H1 (cell line): ENCODE measurements at regions not wholly inside any gene's neighbourhood (a gene's known extent, or its start where the extent isn't known, plus 50 kb on each side); places are given as distances from the start of the nearest gene placed in this dataset.

Source experiments
- CTCF ChIA-PET: fragments of 300-600 bp; sonication (Branson Sonifier 250); formaldehyde crosslinking; loops from one replicate; lab custom pipeline; 2021; ENCODE audit not compliant: partially characterized antibody; lab: Charles Lee
- POLR2A ChIA-PET: fragments of 300-600 bp; sonication (Branson Sonifier 250); formaldehyde crosslinking; loops from one replicate; lab custom pipeline; 2021; ENCODE audit warnings: inconsistent platforms; ENCODE audit not compliant: partially characterized antibody; lab: Charles Lee
- DNase-seq, 2 experiments: peaks; one replicate each; pipeline versions ENCODE4 v3.0.0 to v3.0.0-alpha.2; 2010 to 2022; ENCODE audit warnings: low spot score in 2 of 2, low read depth in 1 of 2, mixed read lengths in 1 of 2
- FAIRE-seq: peaks from 2 replicates; lab custom pipeline; 2011; peaks lifted over from hg19 to GRCh38; lab: Jason Lieb, UNC
- H2AFZ ChIP-seq: 2 replicates; pipeline ENCODE4 v1.8.1; 2012; ENCODE audit warnings: low read length, inconsistent platforms
- H2AK5ac ChIP-seq: 2 replicates; pipeline ENCODE4 v1.6.1; 2013; ENCODE audit warnings: low read depth, low read length
- H2BK120ac ChIP-seq: replicated peaks from 2 replicates; pipeline ENCODE3; 2013; ENCODE audit warnings: low read depth, low read length, inconsistent platforms
- H2BK12ac ChIP-seq: 2 replicates; pipeline ENCODE4 v1.6.1; 2013; ENCODE audit warnings: low read depth, low read length
- H2BK15ac ChIP-seq: 2 replicates; pipeline ENCODE4 v1.6.1; 2013; ENCODE audit warnings: low read length
- H2BK20ac ChIP-seq: 2 replicates; pipeline ENCODE4 v1.6.1; 2013; ENCODE audit warnings: low read length
- H2BK5ac ChIP-seq: 2 replicates; pipeline ENCODE4 v1.6.1; 2013; ENCODE audit warnings: low read depth, low read length
- H3K14ac ChIP-seq: 2 replicates; pipeline ENCODE4 v1.6.1; 2013; ENCODE audit warnings: inconsistent platforms; ENCODE audit not compliant: insufficient read length
- H3K18ac ChIP-seq: 2 replicates; pipeline ENCODE4 v1.6.1; 2013; ENCODE audit warnings: low read length; ENCODE audit errors: extremely low read depth
- H3K23ac ChIP-seq: 2 replicates; pipeline ENCODE4 v1.6.1; 2013; ENCODE audit warnings: inconsistent platforms; ENCODE audit not compliant: insufficient read length
- H3K23me2 ChIP-seq: 2 replicates; pipeline ENCODE4 v1.6.1; 2013; ENCODE audit warnings: low read depth, low read length
- H3K27ac ChIP-seq: 2 replicates; pipeline ENCODE4 v1.6.1; 2011; ENCODE audit warnings: low read depth, low read length, inconsistent platforms
- H3K27me3 ChIP-seq, 4 experiments: replicated peaks in 1 of 4; 1 replicate in 1 of 4; 2 replicates in 3 of 4; pipeline versions ENCODE4 v1.6.1 to v1.8.1; 2011 to 2013; ENCODE audit warnings: low read length in 3 of 4, mild to moderate bottlenecking in 3 of 4, inconsistent platforms in 2 of 4, mixed read lengths in 2 of 4, moderate library complexity in 1 of 4; ENCODE audit not compliant: control insufficient read depth in 3 of 4, insufficient read depth in 3 of 4; ENCODE audit errors: extremely low read depth in 1 of 4
- H3K36me3 ChIP-seq, 4 experiments: 2 replicates each; pipeline versions ENCODE4 v1.6.1 to v1.8.1; 2011 to 2013; ENCODE audit warnings: mild to moderate bottlenecking in 4 of 4, low read length in 3 of 4, moderate library complexity in 2 of 4, control low read depth in 1 of 4, inconsistent platforms in 1 of 4; ENCODE audit not compliant: insufficient read depth in 4 of 4, control insufficient read depth in 2 of 4
- H3K4ac ChIP-seq: replicated peaks from 2 replicates; pipeline ENCODE3; 2013; ENCODE audit warnings: low read length, low read depth, mixed read lengths, inconsistent platforms; ENCODE audit not compliant: insufficient read length
- H3K4me1 ChIP-seq, 4 experiments: replicated peaks in 1 of 4; 1 replicate in 1 of 4; 2 replicates in 3 of 4; pipeline versions ENCODE4 v1.6.1 to v1.8.1; 2011 to 2013; ENCODE audit warnings: low read length in 3 of 4, inconsistent platforms in 2 of 4, mixed read lengths in 1 of 4; ENCODE audit not compliant: insufficient read depth in 4 of 4, control insufficient read depth in 3 of 4
- H3K4me2 ChIP-seq, 2 experiments: 2 replicates each; pipeline versions ENCODE4 v1.6.1 to v1.8.1; 2011 to 2013; ENCODE audit warnings: low read depth in 2 of 2, low read length in 2 of 2, control low read depth in 1 of 2, inconsistent platforms in 1 of 2, mild to moderate bottlenecking in 1 of 2; ENCODE audit not compliant: insufficient read depth in 1 of 2
- H3K4me3 ChIP-seq, 4 experiments: fragments of 200-600, 300-600 bp in 1 of 4; sonication (generic), shearing (Covaris generic), sonication (Bioruptor Twin) in 1 of 4; 2 replicates each; pipeline versions ENCODE4 v1.5.1 to v1.8.1; 2011 to 2016; ENCODE audit warnings: low read length in 4 of 4, low read depth in 3 of 4, control low read depth in 2 of 4, inconsistent platforms in 2 of 4, mild to moderate bottlenecking in 2 of 4, mixed read lengths in 1 of 4, moderate library complexity in 1 of 4; ENCODE audit not compliant: insufficient read depth in 2 of 4; ENCODE audit errors: extremely low read depth in 1 of 4
- H3K56ac ChIP-seq: replicated peaks from 2 replicates; pipeline ENCODE3; 2013; ENCODE audit warnings: low read depth, mild to moderate bottlenecking, mixed read lengths, low read length, inconsistent platforms; ENCODE audit not compliant: insufficient read length
- H3K79me1 ChIP-seq: 2 replicates; pipeline ENCODE4 v1.6.1; 2013; ENCODE audit warnings: low read depth, low read length, control low read depth
- H3K79me2 ChIP-seq, 2 experiments: 2 replicates each; pipeline versions ENCODE4 v1.6.1 to v1.8.1; 2012 to 2013; ENCODE audit warnings: low read length in 2 of 2, mild to moderate bottlenecking in 2 of 2, inconsistent platforms in 1 of 2; ENCODE audit not compliant: insufficient read depth in 2 of 2, control insufficient read depth in 1 of 2
- H3K9ac ChIP-seq, 4 experiments: replicated peaks in 1 of 4; 1 replicate in 1 of 4; 2 replicates in 3 of 4; pipeline versions ENCODE4 v1.6.1 to v1.8.1; 2011 to 2013; ENCODE audit warnings: low read depth in 3 of 4, low read length in 3 of 4, control low read depth in 2 of 4, mild to moderate bottlenecking in 2 of 4, moderate library complexity in 2 of 4, inconsistent platforms in 1 of 4; ENCODE audit errors: extremely low read depth in 1 of 4
- H3K9me3 ChIP-seq, 2 experiments: 2 replicates each; pipeline versions ENCODE4 v1.6.1 to v1.8.1; 2012 to 2013; ENCODE audit warnings: mild to moderate bottlenecking in 2 of 2, moderate library complexity in 2 of 2, control low read depth in 1 of 2, inconsistent platforms in 1 of 2, low read depth in 1 of 2, low read length in 1 of 2, mixed read lengths in 1 of 2; ENCODE audit not compliant: insufficient read depth in 2 of 2
- H4K20me1 ChIP-seq, 2 experiments: replicated peaks in 1 of 2; 2 replicates each; pipeline versions ENCODE3 to v1.8.1; 2011 to 2013; ENCODE audit warnings: inconsistent platforms in 2 of 2, low read length in 2 of 2, mild to moderate bottlenecking in 1 of 2; ENCODE audit not compliant: insufficient read depth in 2 of 2, control insufficient read depth in 1 of 2
- H4K5ac ChIP-seq: 2 replicates; pipeline ENCODE4 v1.6.1; 2013; ENCODE audit warnings: low read length, low read depth, mixed read lengths, inconsistent platforms; ENCODE audit not compliant: insufficient read length
- H4K8ac ChIP-seq: 2 replicates; pipeline ENCODE4 v1.8.0; 2013; ENCODE audit warnings: mild to moderate bottlenecking, moderate library complexity, low read length, inconsistent platforms; ENCODE audit not compliant: insufficient read depth; ENCODE audit errors: extremely low read depth
- H4K91ac ChIP-seq: replicated peaks from 2 replicates; pipeline ENCODE3; 2013; ENCODE audit warnings: low read length, mixed read lengths, inconsistent platforms; ENCODE audit not compliant: insufficient read length
- CTCF ChIP-seq, 3 experiments: IDR thresholded peaks; 1 replicate in 2 of 3; 2 replicates in 1 of 3; pipeline versions ENCODE4 v1.5.1 to v1.6.1; 2011; ENCODE audit warnings: low read length in 3 of 3, mild to moderate bottlenecking in 3 of 3, inconsistent platforms in 2 of 3, low read depth in 1 of 3, moderate library complexity in 1 of 3; ENCODE audit not compliant: insufficient read depth in 1 of 3; ENCODE audit errors: control extremely low read depth in 1 of 3
- EP300 ChIP-seq, 2 experiments: IDR thresholded peaks; 1 replicate in 1 of 2; 2 replicates in 1 of 2; pipeline ENCODE4 v1.6.1; 2011 to 2012; ENCODE audit warnings: low read depth in 2 of 2, low read length in 2 of 2, mild to moderate bottlenecking in 2 of 2, borderline replicate concordance in 1 of 2, inconsistent platforms in 1 of 2, moderate library complexity in 1 of 2
- SUZ12 ChIP-seq: fragments of 200-600 bp; sonication (generic); IDR thresholded peaks from 2 replicates; pipeline ENCODE4 v1.6.1; 2012; ENCODE audit warnings: mild to moderate bottlenecking, inconsistent platforms, low read length, moderate library complexity, mixed read lengths
- YY1 ChIP-seq: IDR thresholded peaks from 2 replicates; pipeline ENCODE4 v1.6.1; 2011; ENCODE audit warnings: low read depth, mild to moderate bottlenecking, low read length
- WGBS, 2 experiments: shearing (Covaris generic) in 1 of 2; methylation state at CpG; one replicate each; pipeline versions ENCODE4 v1.1.6 to v1.1.7; 2013 to 2015; ENCODE audit warnings: low lambda C conversion rate in 2 of 2, mixed read lengths in 2 of 2, inconsistent platforms in 1 of 2, low coverage in 1 of 2, missing lambda C conversion rate in 1 of 2; ENCODE audit not compliant: insufficient replicate concordance in 2 of 2, insufficient coverage in 1 of 2, insufficient read length in 1 of 2; ENCODE audit errors: extremely low coverage in 1 of 2, missing lambda C conversion rate in 1 of 2; 5-methylcytosine and 5-hydroxymethylcytosine counted together

- Histone ChIP-seq H3K23me2 (no peaks in the 10 kb centered on the region), H4K20me1 (no peaks in the 10 kb centered on the region), H3K23ac (no peak overlapping the region), H3K56ac (no peak overlapping the region), H3K27me3 (no peaks in the 10 kb centered on the region), H2BK20ac (no peak overlapping the region), H2BK120ac (no peak overlapping the region), H2AFZ (no peak overlapping the region), H3K36me3 (no peaks in the 10 kb centered on the region), H2AK5ac (no peak overlapping the region), H4K91ac (no peak overlapping the region), H3K27ac (no peak overlapping the region), H4K5ac (no peak overlapping the region), H2BK12ac (no peak overlapping the region), H3K9me3 (no peaks in the 10 kb centered on the region), H3K9ac (no peak overlapping the region)
- DNase-seq (no peak), FAIRE-seq (no peak)
- CTCF ChIA-PET = interaction anchor here (0.6 to 2.7 kb wide), 3 partner anchors 14 to 129 kb away, joined by 3 to 16 read pairs (median 3); no protein-coding TSS in a partner anchor
- 88% methylated on average over 2 of the region's 2 CpGs; no CpG with 5 or more reads in 1 of the 2 experiments for WGBS, 2 experiments
- TF ChIP-seq CTCF (IDR thresholded peaks at IDR 0.05; ENCODE audit: control extremely low read depth in 1 of 3, insufficient read depth in 1 of 3, low read depth in 1 of 3, low read length in 3 of 3) = no peak
- no peak for TF ChIP-seq SUZ12
- no peak for TF ChIP-seq YY1
- no peak for TF ChIP-seq EP300 (IDR thresholded peaks at IDR 0.05; ENCODE audit: borderline replicate concordance in 1 of 2, low read depth in 2 of 2, low read length in 2 of 2)
- TF ChIP-seq, all 59 proteins: peak for 0
- Histone ChIP-seq H4K8ac (no peak overlapping the region), H3K4ac (no peak overlapping the region), H3K4me2 (no peak overlapping the region), H3K4me1 (no peaks in the 10 kb centered on the region), H3K14ac (no peak overlapping the region), H2BK15ac (no peak overlapping the region), H2BK5ac (no peak overlapping the region), H3K4me3 (no peak overlapping the region), H3K18ac (no peak overlapping the region), H3K79me2 (no peaks in the 10 kb centered on the region), H3K79me1 (no peaks in the 10 kb centered on the region)
- POLR2A ChIA-PET = no interaction called here
Observed at GRCh38 chr5:39584927-39585326, 160.1 kb upstream of the DAB2 start.
